Cardiac fibroblast (primary cell): ENCODE measurements at regions not wholly inside any gene's neighbourhood (a gene's known extent, or its start where the extent isn't known, plus 50 kb on each side); places are given as distances from the start of the nearest gene placed in this dataset.

Experiments used
- DNase-seq, 2 donors: peaks; one replicate each; pipeline versions ENCODE4 v3.0.0 to v3.0.0-alpha.2; 2010; ENCODE audit warnings: low read depth in 2 of 2
- H3K4me3 ChIP-seq, 2 donors: replicated peaks in 1 of 2; 1 replicate in 1 of 2; 2 replicates in 1 of 2; pipeline ENCODE4 v1.5.1; 2011; ENCODE audit warnings: low read depth in 2 of 2, low read length in 2 of 2, mild to moderate bottlenecking in 2 of 2, moderate library complexity in 1 of 2
- TF ChIP-seq, protein P1 (sequence below): IDR thresholded peaks from one replicate; pipeline ENCODE4 v1.5.1; 2011; ENCODE audit warnings: low read depth, mild to moderate bottlenecking, low read length, inconsistent platforms

DNA sequence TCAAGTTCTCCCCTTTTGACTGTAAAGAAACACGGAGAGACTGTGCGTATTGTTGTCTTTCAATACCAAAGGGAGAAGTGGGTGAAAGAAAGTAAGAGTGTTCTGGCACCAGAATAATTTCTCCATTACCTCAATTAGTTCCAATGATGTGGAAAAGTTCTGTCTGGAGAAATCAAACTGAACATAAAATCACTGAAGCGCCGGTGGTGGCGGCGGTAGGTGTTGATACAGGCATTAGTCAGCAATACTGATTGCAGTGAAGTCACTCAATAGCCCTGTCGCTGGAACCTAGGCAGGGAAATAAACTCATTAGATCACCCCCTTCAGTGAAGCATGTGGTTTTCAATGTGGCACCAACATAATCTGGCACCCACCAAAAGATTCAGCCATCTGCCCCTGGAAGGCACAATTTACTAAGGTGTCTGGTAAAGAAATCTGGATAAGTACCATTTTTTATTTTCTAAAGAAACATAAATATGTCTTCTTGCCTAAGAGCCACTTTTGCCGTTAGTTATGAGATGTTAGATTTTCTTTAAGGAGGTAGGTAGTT lies 274.2 kb upstream of the SOX9 start:
- H3K4me3 ChIP-seq: no peak overlapping the region
- TF ChIP-seq, protein P1, sequence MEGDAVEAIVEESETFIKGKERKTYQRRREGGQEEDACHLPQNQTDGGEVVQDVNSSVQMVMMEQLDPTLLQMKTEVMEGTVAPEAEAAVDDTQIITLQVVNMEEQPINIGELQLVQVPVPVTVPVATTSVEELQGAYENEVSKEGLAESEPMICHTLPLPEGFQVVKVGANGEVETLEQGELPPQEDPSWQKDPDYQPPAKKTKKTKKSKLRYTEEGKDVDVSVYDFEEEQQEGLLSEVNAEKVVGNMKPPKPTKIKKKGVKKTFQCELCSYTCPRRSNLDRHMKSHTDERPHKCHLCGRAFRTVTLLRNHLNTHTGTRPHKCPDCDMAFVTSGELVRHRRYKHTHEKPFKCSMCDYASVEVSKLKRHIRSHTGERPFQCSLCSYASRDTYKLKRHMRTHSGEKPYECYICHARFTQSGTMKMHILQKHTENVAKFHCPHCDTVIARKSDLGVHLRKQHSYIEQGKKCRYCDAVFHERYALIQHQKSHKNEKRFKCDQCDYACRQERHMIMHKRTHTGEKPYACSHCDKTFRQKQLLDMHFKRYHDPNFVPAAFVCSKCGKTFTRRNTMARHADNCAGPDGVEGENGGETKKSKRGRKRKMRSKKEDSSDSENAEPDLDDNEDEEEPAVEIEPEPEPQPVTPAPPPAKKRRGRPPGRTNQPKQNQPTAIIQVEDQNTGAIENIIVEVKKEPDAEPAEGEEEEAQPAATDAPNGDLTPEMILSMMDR: no peak
- DNase-seq: no peak

- DNase-seq: no peak
- TF ChIP-seq, protein P1: no peak
Measured at GRCh38 chr17:71849783-71850768, 270.7 kb upstream of the SOX9 start.

GRCh38 chr17:71850812-71851211 lies 270.0 kb upstream of the SOX9 start:
- no peak for DNase-seq
- no peak overlapping the region for H3K4me3 ChIP-seq
- TF ChIP-seq, protein P1: no peak

More at GRCh38 chr17:71849783-71850768, 270.7 kb upstream of the SOX9 start:
- no peak overlapping the region for H3K4me3 ChIP-seq

- no peak for DNase-seq
- TF ChIP-seq, protein P1: no peak
- no peak overlapping the region for H3K4me3 ChIP-seq
Measured at GRCh38 chr17:71855010-71855409, 265.8 kb upstream of the SOX9 start.

GRCh38 chr17:71864755-71865154 lies 256.1 kb upstream of the SOX9 start:
- no peak overlapping the region for H3K4me3 ChIP-seq
- TF ChIP-seq, protein P1: no peak
- no peak for DNase-seq

DNA sequence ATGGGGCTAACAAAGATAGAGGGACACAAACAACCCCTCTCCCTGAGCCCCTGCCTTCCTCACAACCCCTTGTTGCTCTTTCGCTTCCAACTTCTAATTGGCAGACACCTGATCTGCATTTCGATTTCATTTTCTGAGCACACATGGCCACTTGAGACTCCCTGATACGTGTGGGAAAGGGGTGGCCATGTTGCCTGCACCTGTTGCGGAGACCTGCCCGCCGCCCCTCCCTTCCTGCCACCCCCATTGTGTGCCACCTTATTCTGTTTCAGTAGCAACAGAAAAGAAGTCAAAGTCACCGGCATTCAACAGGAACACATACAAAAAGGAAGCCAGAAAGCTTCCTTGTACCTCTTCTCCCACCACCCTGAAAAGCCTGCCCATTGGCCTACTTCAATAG lies 254.7 kb upstream of the SOX9 start:
- DNase-seq: no peak
- TF ChIP-seq, protein P1: no peak
- no peak overlapping the region for H3K4me3 ChIP-seq
